GM21529 (cell line): ENCODE measurements at regions not wholly inside any gene's neighbourhood (a gene's known extent, or its start where the extent isn't known, plus 50 kb on each side); places are given as distances from the start of the nearest gene placed in this dataset.

ENCODE experiments used
- ATAC-seq: cut with Tn5 transposase; IDR thresholded peaks from one replicate; pipeline ENCODE4 v1.9.1; 2021; ENCODE audit not compliant: unreplicated experiment

DNA sequence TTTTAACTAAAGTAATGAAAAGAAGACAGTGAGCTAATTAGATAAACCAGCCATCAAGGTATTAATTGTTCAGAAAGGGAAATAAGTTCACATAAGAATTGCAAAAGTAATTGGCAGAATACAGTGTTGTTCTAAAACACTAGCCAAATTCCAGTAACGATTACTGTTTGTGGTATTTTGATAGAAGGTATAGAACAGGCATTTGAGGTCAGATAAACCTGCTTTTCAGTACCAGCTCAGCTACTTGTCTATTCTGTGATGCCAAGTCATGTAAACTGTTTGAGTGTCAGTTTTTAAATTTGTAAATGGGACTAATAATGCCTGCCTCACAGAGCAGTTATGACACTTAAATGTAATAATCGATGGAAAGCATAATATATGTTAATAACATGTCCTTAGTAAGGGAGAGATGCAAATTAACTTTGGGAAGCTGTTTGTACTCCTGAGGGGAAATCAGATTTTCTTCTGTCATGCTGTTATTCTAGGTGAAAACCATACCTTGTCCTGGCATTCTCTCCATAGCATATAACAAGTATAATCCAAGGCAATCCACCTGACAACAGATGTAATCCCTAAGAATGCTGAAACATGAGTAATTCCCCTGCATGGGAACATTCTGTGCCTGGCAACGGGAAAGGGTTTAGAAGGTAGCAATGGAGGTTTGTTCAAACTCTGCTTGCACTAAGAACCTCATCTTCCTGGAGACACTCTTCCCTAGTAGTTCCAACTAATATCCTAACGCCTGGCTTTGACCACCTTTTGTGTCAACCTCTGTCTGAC, 509.5 kb upstream of the PAPPA start:
- ATAC-seq: no peak

DNA sequence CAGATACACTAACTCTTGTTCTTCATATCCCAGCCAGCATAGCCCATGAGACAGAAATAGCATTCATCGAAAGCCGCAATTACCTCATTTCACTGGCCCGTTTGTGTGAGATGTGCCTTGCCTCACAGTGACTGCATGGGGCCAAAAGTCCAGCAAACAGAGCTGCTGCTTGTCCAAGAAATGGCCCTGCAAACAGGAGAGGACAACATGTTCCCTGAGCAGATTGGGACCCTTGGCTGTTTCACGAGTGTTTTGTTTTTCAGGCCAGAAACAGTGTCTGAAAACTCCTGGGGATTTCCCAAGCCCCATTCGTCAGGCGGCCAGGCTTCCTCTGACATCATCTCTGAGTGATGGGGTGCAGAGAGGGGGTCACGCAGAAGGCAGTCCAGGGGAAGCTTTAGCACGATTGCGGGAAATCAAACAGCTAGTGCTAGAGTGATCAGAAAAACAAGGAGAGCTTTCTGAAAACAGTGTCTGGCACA, 503.6 kb upstream of the PAPPA start:
- ATAC-seq: no peak

- ATAC-seq: no peak
Observed at GRCh38 chr9:115650768-115651167, 502.8 kb upstream of the PAPPA start.

DNA sequence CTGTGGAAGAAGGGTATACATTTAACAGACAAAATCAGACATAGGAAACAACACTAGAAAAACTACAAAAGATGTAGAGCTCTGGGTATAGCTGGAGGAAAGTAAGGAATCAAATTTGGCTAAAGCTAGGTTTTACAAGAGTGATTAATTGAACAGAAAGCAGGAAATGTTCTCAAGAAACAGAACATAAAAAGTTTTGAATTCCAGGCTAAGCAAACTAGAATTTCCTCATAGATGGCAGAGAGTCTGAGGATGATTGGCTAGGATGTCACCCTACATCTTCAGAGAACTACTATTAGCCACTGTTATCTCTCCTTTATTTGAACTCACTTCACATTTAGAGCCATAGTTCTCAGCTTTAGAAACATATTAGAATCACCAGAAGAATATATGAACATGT, 502.1 kb upstream of the PAPPA start:
- ATAC-seq: no peak

- no peak for ATAC-seq
Observed at GRCh38 chr9:115653171-115653606, 500.4 kb upstream of the PAPPA start.

- no peak for ATAC-seq
Observed at GRCh38 chr9:115657695-115658094, 495.9 kb upstream of the PAPPA start.

GRCh38 chr9:115665519-115665918, 488.1 kb upstream of the PAPPA start:
- no peak for ATAC-seq

- ATAC-seq: no peak
Observed at GRCh38 chr9:115668521-115668920, 485.1 kb upstream of the PAPPA start.

DNA sequence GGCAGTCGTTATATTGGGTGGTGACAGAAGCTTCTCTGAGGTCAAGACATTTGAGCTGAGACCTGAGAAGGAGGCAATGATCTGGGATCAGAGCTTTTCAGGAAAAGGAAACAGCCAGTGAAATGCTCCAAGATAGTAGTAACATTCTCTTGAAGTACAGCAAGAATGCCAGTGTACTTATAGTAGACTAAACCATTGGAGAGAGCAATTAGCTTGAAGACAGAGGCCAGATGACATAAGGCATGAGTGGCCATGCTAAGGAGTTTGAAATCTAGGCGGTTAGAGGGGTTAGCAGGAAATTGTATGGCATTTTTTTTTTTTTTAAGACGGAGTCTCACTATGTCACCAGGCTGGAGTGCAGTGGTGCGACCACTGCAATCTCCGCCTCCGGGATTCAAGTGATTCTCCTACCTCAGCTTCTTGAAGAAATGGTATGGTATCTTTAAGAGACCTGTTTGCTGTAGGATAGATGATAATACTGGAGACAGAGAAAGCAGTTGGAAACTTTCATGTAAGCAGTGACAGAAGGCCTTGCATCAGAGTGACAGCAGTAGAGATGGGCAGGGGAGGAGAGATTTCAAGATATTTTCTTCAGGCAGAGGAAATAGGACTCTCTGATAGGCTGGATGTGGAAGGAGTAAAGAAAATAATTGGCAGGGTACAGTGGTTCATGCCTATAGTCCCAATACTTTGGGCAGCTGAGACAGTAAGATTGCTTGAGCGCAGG, 482.2 kb upstream of the PAPPA start:
- no peak for ATAC-seq

DNA sequence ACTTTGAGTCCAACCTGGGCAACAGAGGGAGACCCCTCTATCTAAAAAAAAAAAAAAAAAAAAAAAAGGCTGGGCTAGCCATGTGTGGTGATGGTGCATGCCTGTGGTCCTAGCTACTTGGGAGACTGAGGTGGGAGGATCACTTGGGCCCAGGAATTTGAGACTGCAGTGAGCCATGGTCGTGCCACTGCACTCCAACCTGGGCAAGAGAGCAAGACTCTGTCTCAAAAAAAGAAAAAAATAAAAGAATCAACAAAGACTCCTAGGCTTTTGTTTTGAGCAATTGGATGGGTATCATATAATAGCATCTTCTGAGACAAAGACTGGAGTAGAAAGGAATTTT, 481.7 kb upstream of the PAPPA start:
- ATAC-seq: no peak

GRCh38 chr9:115672477-115673316, 480.9 kb upstream of the PAPPA start:
- no peak for ATAC-seq

- ATAC-seq: no peak
Observed at GRCh38 chr9:115673599-115673998, 480.0 kb upstream of the PAPPA start.

- ATAC-seq: no peak
Observed at GRCh38 chr9:115674091-115674490, 479.5 kb upstream of the PAPPA start.

DNA sequence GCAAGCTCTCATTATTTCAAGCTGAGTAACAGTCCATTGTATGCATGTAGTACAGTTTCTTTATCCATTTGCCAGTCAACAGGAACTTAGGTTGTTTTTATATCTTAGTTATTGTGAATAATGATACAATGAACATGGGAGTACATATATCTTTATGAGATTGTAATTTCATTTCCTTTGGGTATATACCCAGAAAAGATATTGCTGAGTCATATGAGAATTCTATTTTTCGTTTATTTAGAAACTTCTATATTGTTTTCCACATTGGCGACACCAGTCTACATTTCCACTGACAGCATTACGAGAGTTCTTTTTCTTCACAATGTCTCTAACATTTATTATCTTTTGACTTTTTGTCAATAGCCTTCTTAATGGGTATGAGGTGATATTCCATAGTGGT, 477.8 kb upstream of the PAPPA start:
- no peak for ATAC-seq

GRCh38 chr9:115680231-115680630, 473.4 kb upstream of the PAPPA start:
- no peak for ATAC-seq

DNA sequence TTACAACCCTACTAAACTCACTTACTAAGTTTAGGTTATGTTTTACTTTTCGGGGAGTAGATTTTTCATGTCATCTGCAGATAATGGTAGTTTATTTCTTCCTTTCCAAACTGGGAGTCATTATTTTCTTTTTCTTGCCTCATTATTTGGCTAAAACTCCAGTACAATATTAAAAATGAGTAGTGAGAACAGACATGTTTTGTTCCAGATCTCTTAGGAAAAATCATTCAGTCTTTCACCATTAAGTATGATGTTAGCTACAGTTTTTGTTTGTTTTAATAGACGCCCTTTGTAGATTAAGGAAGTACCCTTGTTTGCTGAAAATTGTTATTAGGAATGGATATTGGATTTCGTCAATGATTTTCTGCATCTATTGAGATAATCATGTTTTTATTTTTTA, 472.0 kb upstream of the PAPPA start:
- no peak for ATAC-seq

- ATAC-seq: no peak
Observed at GRCh38 chr9:115686069-115686468, 467.5 kb upstream of the PAPPA start.

DNA sequence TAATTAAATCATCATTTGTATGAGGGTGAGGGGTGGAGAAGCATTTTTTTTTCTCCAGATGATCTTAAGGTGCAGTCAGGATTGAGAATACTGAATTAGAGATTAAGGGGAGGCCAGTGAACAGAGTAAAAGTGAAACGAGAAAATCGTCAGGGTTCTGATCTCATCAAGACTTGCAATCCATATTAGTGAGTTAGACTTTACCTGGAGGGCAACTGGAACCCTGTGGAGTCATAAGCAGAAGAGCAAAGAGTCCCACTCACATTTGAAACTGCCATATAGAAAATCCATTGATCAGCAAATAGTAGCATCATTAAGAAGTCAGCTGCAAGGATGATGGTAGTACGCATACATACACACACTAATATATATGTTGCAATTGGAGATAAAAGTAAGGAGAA, 466.2 kb upstream of the PAPPA start:
- ATAC-seq: no peak

- ATAC-seq: no peak
Observed at GRCh38 chr9:115689331-115689730, 464.3 kb upstream of the PAPPA start.

DNA sequence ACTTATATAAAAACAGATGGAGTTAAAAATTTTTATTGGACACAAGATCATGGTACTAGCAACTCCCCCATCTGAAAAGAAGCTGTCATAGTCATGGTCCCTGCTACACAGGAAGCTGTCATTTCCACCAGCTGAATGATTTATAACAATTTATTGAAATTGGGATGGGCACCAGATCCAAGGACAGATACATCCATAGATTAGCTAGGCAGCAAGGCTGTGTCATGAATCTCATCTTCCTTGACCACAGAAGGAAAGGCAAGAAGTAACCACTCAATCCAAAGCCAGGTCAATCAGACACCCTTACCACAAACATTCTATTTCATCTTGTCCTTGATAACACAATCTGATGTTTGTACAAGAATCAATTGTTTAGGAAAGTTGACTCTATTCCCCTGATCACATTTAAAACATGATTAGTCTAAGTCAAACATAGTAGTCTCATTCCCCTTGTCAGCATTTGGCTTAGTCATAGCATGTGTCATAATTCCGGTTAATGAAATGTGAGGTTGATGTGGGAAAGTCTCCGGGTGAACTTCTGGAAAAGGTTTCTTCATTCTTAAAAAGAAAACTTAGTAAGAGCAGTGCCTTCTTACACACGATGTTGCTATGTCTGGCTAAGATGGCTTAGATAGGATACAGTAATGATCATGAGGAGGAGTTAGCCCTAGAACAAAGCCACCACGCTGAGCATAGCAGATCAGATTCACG, 462.6 kb upstream of the PAPPA start:
- no peak for ATAC-seq

- ATAC-seq: no peak
Observed at GRCh38 chr9:115691693-115692092, 461.9 kb upstream of the PAPPA start.
